Neural cell (in vitro differentiated cells): ENCODE measurements at regions not wholly inside any gene's neighbourhood (a gene's known extent, or its start where the extent isn't known, plus 50 kb on each side); places are given as distances from the start of the nearest gene placed in this dataset.

ENCODE experiments used
- CTCF ChIP-seq: fragments of 450-650 bp; IDR thresholded peaks from 2 replicates; pipeline ENCODE4 v1.5.1; 2014; ENCODE audit warnings: antibody characterized with exemption, mild to moderate bottlenecking, moderate library complexity; ENCODE audit not compliant: poor library complexity, severe bottlenecking
- EP300 ChIP-seq: fragments of 450-650 bp; conservative IDR thresholded peaks from 2 replicates; pipeline ENCODE4 v1.6.1; 2014; ENCODE audit warnings: antibody characterized with exemption, mild to moderate bottlenecking, moderate library complexity; ENCODE audit not compliant: poor library complexity, severe bottlenecking
- EZH2 ChIP-seq: fragments of 200-600, 300-800 bp; shearing (Covaris generic), sonication (generic); IDR thresholded peaks from 2 replicates; pipeline ENCODE4 v1.6.1; 2014; ENCODE audit warnings: antibody characterized with exemption, low read length, borderline replicate concordance, mild to moderate bottlenecking; ENCODE audit not compliant: insufficient read depth, poor library complexity, severe bottlenecking
- POLR2AphosphoS5 ChIP-seq: IDR thresholded peaks from 2 replicates; pipeline ENCODE4 v1.6.1; 2012
- RAD21 ChIP-seq: fragments of 450-650 bp; conservative IDR thresholded peaks from 2 replicates; pipeline ENCODE4 v1.6.1; 2014; ENCODE audit warnings: antibody characterized with exemption, mild to moderate bottlenecking, moderate library complexity
- REST ChIP-seq: IDR thresholded peaks from 2 replicates; pipeline ENCODE4 v1.6.1; 2012; ENCODE audit warnings: borderline replicate concordance
- SMC3 ChIP-seq: fragments of 450-650 bp; conservative IDR thresholded peaks from 2 replicates; pipeline ENCODE4 v1.6.1; 2014; ENCODE audit warnings: antibody characterized with exemption, mild to moderate bottlenecking, moderate library complexity; ENCODE audit not compliant: poor library complexity

- TF ChIP-seq SMC3: no peak
- TF ChIP-seq CTCF: no peak
- no peak for TF ChIP-seq EP300
- no peak for TF ChIP-seq RAD21
- TF ChIP-seq POLR2AphosphoS5: no peak
- TF ChIP-seq REST: no peak
- TF ChIP-seq EZH2: no peak
Measured at GRCh38 chr12:107487011-107487680, 198.5 kb upstream of the PWP1 start.
